ENCODE measurements at regions not wholly inside any gene's neighbourhood (a gene's known extent, or its start where the extent isn't known, plus 50 kb on each side); places are given as distances from the start of the nearest gene placed in this dataset.

GRCh38 chr2:156918410-156918809 lies 339.1 kb upstream of the GALNT5 start:
- no peak overlapping the region for H3K4me3 ChIP-seq (replicated peaks; ENCODE audit: low read depth, low read length)
- TF ChIP-seq, protein P1, sequence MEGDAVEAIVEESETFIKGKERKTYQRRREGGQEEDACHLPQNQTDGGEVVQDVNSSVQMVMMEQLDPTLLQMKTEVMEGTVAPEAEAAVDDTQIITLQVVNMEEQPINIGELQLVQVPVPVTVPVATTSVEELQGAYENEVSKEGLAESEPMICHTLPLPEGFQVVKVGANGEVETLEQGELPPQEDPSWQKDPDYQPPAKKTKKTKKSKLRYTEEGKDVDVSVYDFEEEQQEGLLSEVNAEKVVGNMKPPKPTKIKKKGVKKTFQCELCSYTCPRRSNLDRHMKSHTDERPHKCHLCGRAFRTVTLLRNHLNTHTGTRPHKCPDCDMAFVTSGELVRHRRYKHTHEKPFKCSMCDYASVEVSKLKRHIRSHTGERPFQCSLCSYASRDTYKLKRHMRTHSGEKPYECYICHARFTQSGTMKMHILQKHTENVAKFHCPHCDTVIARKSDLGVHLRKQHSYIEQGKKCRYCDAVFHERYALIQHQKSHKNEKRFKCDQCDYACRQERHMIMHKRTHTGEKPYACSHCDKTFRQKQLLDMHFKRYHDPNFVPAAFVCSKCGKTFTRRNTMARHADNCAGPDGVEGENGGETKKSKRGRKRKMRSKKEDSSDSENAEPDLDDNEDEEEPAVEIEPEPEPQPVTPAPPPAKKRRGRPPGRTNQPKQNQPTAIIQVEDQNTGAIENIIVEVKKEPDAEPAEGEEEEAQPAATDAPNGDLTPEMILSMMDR (IDR thresholded peaks at IDR 0.05; ENCODE audit: low read depth, low read length, missing control alignments) = no peak
- DNase-seq (ENCODE audit: extremely low read depth, low read depth) = no peak

DNA sequence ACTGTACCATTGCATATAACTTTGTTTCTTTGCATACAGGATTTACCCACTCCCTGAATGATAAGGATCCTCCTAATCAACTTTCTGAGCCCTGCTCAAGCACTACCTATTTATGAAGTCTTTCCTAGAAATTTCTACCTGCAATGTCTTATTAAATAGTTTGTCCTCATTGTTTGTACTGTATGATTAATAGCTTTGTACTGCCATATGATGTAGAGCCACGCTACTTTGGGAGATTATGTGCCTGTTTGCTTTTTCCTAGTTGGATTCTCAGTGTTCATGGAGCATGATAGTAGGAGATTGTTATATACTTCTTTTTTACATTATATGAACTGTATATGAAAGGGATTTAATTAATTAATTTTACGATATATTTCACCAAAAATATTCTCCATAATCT lies 327.1 kb upstream of the GALNT5 start:
- TF ChIP-seq, protein P1 (IDR thresholded peaks at IDR 0.05; ENCODE audit: low read depth, low read length, missing control alignments) = no peak
- no peak for DNase-seq (ENCODE audit: extremely low read depth, low read depth)
- H3K4me3 ChIP-seq (replicated peaks; ENCODE audit: low read depth, low read length) = no peak overlapping the region

- TF ChIP-seq, protein P1 (IDR thresholded peaks at IDR 0.05; ENCODE audit: low read depth, low read length, missing control alignments) = no peak
- no peak overlapping the region for H3K4me3 ChIP-seq (replicated peaks; ENCODE audit: low read depth, low read length)
- no peak for DNase-seq (ENCODE audit: extremely low read depth, low read depth)
These were observed 323.8 kb upstream of the GALNT5 start for GRCh38 chr2:156933645-156934225.

DNA sequence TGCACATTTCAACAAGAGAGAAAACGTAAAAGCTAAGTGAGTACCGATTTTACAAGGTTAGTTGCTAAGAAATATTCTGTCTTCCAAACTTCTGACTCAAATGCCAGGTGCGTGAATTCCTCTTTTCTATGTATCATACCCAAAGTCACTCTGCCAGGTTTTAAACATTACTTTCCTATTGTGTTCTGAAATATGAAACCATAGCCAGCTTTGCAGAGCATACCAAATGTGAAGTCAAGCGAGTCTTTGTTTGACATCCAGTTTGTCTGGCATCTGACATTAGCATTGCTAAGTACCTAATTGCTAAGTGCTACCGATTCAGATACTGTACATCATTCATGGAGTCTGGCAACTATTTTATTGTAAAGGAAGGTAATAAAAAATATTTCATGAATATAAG lies 321.9 kb upstream of the GALNT5 start:
- no peak for DNase-seq (ENCODE audit: extremely low read depth, low read depth)
- H3K4me3 ChIP-seq (replicated peaks; ENCODE audit: low read depth, low read length) = no peak overlapping the region
- TF ChIP-seq, protein P1 (IDR thresholded peaks at IDR 0.05; ENCODE audit: low read depth, low read length, missing control alignments) = no peak

- H3K4me3 ChIP-seq (replicated peaks; ENCODE audit: low read depth, low read length) = no peak overlapping the region
- TF ChIP-seq, protein P1 (IDR thresholded peaks at IDR 0.05; ENCODE audit: low read depth, low read length, missing control alignments) = no peak
- no peak for DNase-seq (ENCODE audit: extremely low read depth, low read depth)
These were observed 320.1 kb upstream of the GALNT5 start for GRCh38 chr2:156937430-156937829.

DNA sequence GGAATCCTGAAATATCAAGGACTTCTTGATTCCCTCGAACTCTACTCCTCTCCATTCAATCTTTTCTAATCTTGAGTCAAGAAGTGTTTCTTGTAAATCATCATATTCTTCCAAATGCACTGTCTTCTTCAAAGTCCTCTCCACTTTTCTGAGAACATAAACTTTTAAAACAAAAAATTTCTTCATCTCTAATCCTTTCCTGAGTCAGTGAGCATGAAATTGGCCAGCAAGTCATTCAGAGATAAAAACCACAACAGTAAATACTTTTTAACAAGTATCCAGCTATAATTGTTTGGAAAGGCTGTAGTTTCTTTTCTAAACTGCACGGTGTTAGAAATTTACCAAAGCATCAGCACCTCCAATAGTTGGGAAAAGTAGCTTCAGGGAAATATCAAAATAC lies 312.6 kb upstream of the GALNT5 start:
- no peak for DNase-seq (ENCODE audit: extremely low read depth, low read depth)
- TF ChIP-seq, protein P1 (IDR thresholded peaks at IDR 0.05; ENCODE audit: low read depth, low read length, missing control alignments) = no peak
- H3K4me3 ChIP-seq (replicated peaks; ENCODE audit: low read depth, low read length) = no peak overlapping the region

- no peak overlapping the region for H3K4me3 ChIP-seq (replicated peaks; ENCODE audit: low read depth, low read length)
- TF ChIP-seq, protein P1 (IDR thresholded peaks at IDR 0.05; ENCODE audit: low read depth, low read length, missing control alignments) = no peak
- DNase-seq (ENCODE audit: extremely low read depth, low read depth) = no peak
These were observed 310.2 kb upstream of the GALNT5 start for GRCh38 chr2:156947261-156947660.

Measured in HFF-Myc (cell line).